ENCODE measurements at regions not wholly inside any gene's neighbourhood (a gene's known extent, or its start where the extent isn't known, plus 50 kb on each side); places are given as distances from the start of the nearest gene placed in this dataset.

- Histone ChIP-seq H3K36me3 (ENCODE audit: insufficient read depth, low read length) (no peaks in the 10 kb centered on the region), H3K4me2 (ENCODE audit: low read length) (no peak overlapping the region), H3K4me3 (ENCODE audit: low read length) (no peak overlapping the region), H3K9me3 (replicated peaks; ENCODE audit: low read length) (peaks cover 4% of the 10 kb centered on the region), H3K9ac (ENCODE audit: low read depth, low read length) (no peak overlapping the region), H3K27me3 (ENCODE audit: control insufficient read depth, insufficient read depth, low read length) (no peaks in the 10 kb centered on the region), H3K4me1 (ENCODE audit: control insufficient read depth, insufficient read depth, low read length) (no peaks in the 10 kb centered on the region)
Observed at GRCh38 chr10:129156406-129156805, 310.6 kb upstream of the MGMT start.

GRCh38 chr10:129157185-129157584 is 309.9 kb upstream of the MGMT start:
- Histone ChIP-seq H3K4me2 (ENCODE audit: low read length) (no peak overlapping the region), H3K4me1 (ENCODE audit: control insufficient read depth, insufficient read depth, low read length) (no peaks in the 10 kb centered on the region), H3K27me3 (ENCODE audit: control insufficient read depth, insufficient read depth, low read length) (no peaks in the 10 kb centered on the region), H3K9ac (ENCODE audit: low read depth, low read length) (no peak overlapping the region), H3K4me3 (ENCODE audit: low read length) (no peak overlapping the region), H3K36me3 (ENCODE audit: insufficient read depth, low read length) (no peaks in the 10 kb centered on the region), H3K9me3 (replicated peaks; ENCODE audit: low read length) (peaks cover 4% of the 10 kb centered on the region)

GRCh38 chr10:129161150-129161549 is 305.9 kb upstream of the MGMT start:
- Histone ChIP-seq H3K36me3 (ENCODE audit: insufficient read depth, low read length) (no peaks in the 10 kb centered on the region), H3K4me2 (ENCODE audit: low read length) (no peak overlapping the region), H3K9ac (ENCODE audit: low read depth, low read length) (no peak overlapping the region), H3K4me1 (ENCODE audit: control insufficient read depth, insufficient read depth, low read length) (no peaks in the 10 kb centered on the region), H3K9me3 (replicated peaks; ENCODE audit: low read length) (no peaks in the 10 kb centered on the region), H3K27me3 (ENCODE audit: control insufficient read depth, insufficient read depth, low read length) (no peaks in the 10 kb centered on the region), H3K4me3 (ENCODE audit: low read length) (no peak overlapping the region)

GRCh38 chr10:129163531-129163930 is 303.5 kb upstream of the MGMT start:
- Histone ChIP-seq H3K36me3 (ENCODE audit: insufficient read depth, low read length) (no peaks in the 10 kb centered on the region), H3K4me2 (ENCODE audit: low read length) (no peak overlapping the region), H3K27me3 (ENCODE audit: control insufficient read depth, insufficient read depth, low read length) (no peaks in the 10 kb centered on the region), H3K4me1 (ENCODE audit: control insufficient read depth, insufficient read depth, low read length) (no peaks in the 10 kb centered on the region), H3K9ac (ENCODE audit: low read depth, low read length) (no peak overlapping the region), H3K4me3 (ENCODE audit: low read length) (no peak overlapping the region), H3K9me3 (replicated peaks; ENCODE audit: low read length) (no peaks in the 10 kb centered on the region)

- no peaks in the 10 kb centered on the region for H3K27me3 ChIP-seq (ENCODE audit: control insufficient read depth, insufficient read depth, low read length)
- H3K4me2 ChIP-seq (ENCODE audit: low read length): no peak overlapping the region
- H3K4me1 ChIP-seq (ENCODE audit: control insufficient read depth, insufficient read depth, low read length): no peaks in the 10 kb centered on the region
- no peak overlapping the region for H3K4me3 ChIP-seq (ENCODE audit: low read length)
- H3K9me3 ChIP-seq (replicated peaks; ENCODE audit: low read length): no peaks in the 10 kb centered on the region
- no peaks in the 10 kb centered on the region for H3K36me3 ChIP-seq (ENCODE audit: insufficient read depth, low read length)
- H3K9ac ChIP-seq (ENCODE audit: low read depth, low read length): no peak overlapping the region
Observed at GRCh38 chr10:129165076-129165720, 301.8 kb upstream of the MGMT start.

- no peak overlapping the region for H3K4me2 ChIP-seq (ENCODE audit: low read length)
- H3K9ac ChIP-seq (ENCODE audit: low read depth, low read length): no peak overlapping the region
- H3K27me3 ChIP-seq (ENCODE audit: control insufficient read depth, insufficient read depth, low read length): no peaks in the 10 kb centered on the region
- H3K36me3 ChIP-seq (ENCODE audit: insufficient read depth, low read length): no peaks in the 10 kb centered on the region
- H3K4me1 ChIP-seq (ENCODE audit: control insufficient read depth, insufficient read depth, low read length): no peaks in the 10 kb centered on the region
- H3K4me3 ChIP-seq (ENCODE audit: low read length): no peak overlapping the region
- no peaks in the 10 kb centered on the region for H3K9me3 ChIP-seq (replicated peaks; ENCODE audit: low read length)
Observed at GRCh38 chr10:129165770-129166169, 301.3 kb upstream of the MGMT start.

GRCh38 chr10:129168660-129169059 is 298.4 kb upstream of the MGMT start:
- no peaks in the 10 kb centered on the region for H3K27me3 ChIP-seq (ENCODE audit: control insufficient read depth, insufficient read depth, low read length)
- H3K4me3 ChIP-seq (ENCODE audit: low read length): no peak overlapping the region
- no peaks in the 10 kb centered on the region for H3K4me1 ChIP-seq (ENCODE audit: control insufficient read depth, insufficient read depth, low read length)
- no peaks in the 10 kb centered on the region for H3K36me3 ChIP-seq (ENCODE audit: insufficient read depth, low read length)
- no peaks in the 10 kb centered on the region for H3K9me3 ChIP-seq (replicated peaks; ENCODE audit: low read length)
- H3K4me2 ChIP-seq (ENCODE audit: low read length): no peak overlapping the region
- H3K9ac ChIP-seq (ENCODE audit: low read depth, low read length): no peak overlapping the region

- H3K9me3 ChIP-seq (replicated peaks; ENCODE audit: low read length): no peaks in the 10 kb centered on the region
- no peak overlapping the region for H3K4me3 ChIP-seq (ENCODE audit: low read length)
- no peak overlapping the region for H3K4me2 ChIP-seq (ENCODE audit: low read length)
- H3K9ac ChIP-seq (ENCODE audit: low read depth, low read length): no peak overlapping the region
- H3K4me1 ChIP-seq (ENCODE audit: control insufficient read depth, insufficient read depth, low read length): no peaks in the 10 kb centered on the region
- no peaks in the 10 kb centered on the region for H3K27me3 ChIP-seq (ENCODE audit: control insufficient read depth, insufficient read depth, low read length)
- H3K36me3 ChIP-seq (ENCODE audit: insufficient read depth, low read length): no peaks in the 10 kb centered on the region
Observed at GRCh38 chr10:129169115-129169514, 297.9 kb upstream of the MGMT start.

GRCh38 chr10:129170812-129171211 is 296.2 kb upstream of the MGMT start:
- Histone ChIP-seq H3K9ac (ENCODE audit: low read depth, low read length) (no peak overlapping the region), H3K4me3 (ENCODE audit: low read length) (no peak overlapping the region), H3K9me3 (replicated peaks; ENCODE audit: low read length) (no peaks in the 10 kb centered on the region)

GRCh38 chr10:129171812-129172211 is 295.2 kb upstream of the MGMT start:
- Histone ChIP-seq H3K27me3 (ENCODE audit: control insufficient read depth, insufficient read depth, low read length) (no peaks in the 10 kb centered on the region), H3K9ac (ENCODE audit: low read depth, low read length) (no peak overlapping the region), H3K9me3 (replicated peaks; ENCODE audit: low read length) (no peaks in the 10 kb centered on the region), H3K4me1 (ENCODE audit: control insufficient read depth, insufficient read depth, low read length) (no peaks in the 10 kb centered on the region), H3K36me3 (ENCODE audit: insufficient read depth, low read length) (no peaks in the 10 kb centered on the region), H3K4me2 (ENCODE audit: low read length) (no peak overlapping the region), H3K4me3 (ENCODE audit: low read length) (no peak overlapping the region)

More at GRCh38 chr10:129170812-129171211, 296.2 kb upstream of the MGMT start:
- Histone ChIP-seq H3K4me1 (ENCODE audit: control insufficient read depth, insufficient read depth, low read length) (no peaks in the 10 kb centered on the region), H3K36me3 (ENCODE audit: insufficient read depth, low read length) (no peaks in the 10 kb centered on the region), H3K4me2 (ENCODE audit: low read length) (no peak overlapping the region), H3K27me3 (ENCODE audit: control insufficient read depth, insufficient read depth, low read length) (no peaks in the 10 kb centered on the region)

- no peaks in the 10 kb centered on the region for H3K36me3 ChIP-seq (ENCODE audit: insufficient read depth, low read length)
- H3K4me1 ChIP-seq (ENCODE audit: control insufficient read depth, insufficient read depth, low read length): no peaks in the 10 kb centered on the region
- no peak overlapping the region for H3K4me2 ChIP-seq (ENCODE audit: low read length)
- H3K27me3 ChIP-seq (ENCODE audit: control insufficient read depth, insufficient read depth, low read length): no peaks in the 10 kb centered on the region
- H3K9ac ChIP-seq (ENCODE audit: low read depth, low read length): no peak overlapping the region
- no peaks in the 10 kb centered on the region for H3K9me3 ChIP-seq (replicated peaks; ENCODE audit: low read length)
- no peak overlapping the region for H3K4me3 ChIP-seq (ENCODE audit: low read length)
Observed at GRCh38 chr10:129174232-129175014, 292.6 kb upstream of the MGMT start.
